ENCODE measurements at regions not wholly inside any gene's neighbourhood (a gene's known extent, or its start where the extent isn't known, plus 50 kb on each side); places are given as distances from the start of the nearest gene placed in this dataset.

GRCh38 chr13:65946387-65946786 lies 1283.7 kb downstream of the PCDH9 start (continued):
- TF ChIP-seq POU6F1 (CRISPR knock-in tag; IDR thresholded peaks at IDR 0.05; ENCODE audit: borderline replicate concordance, low read depth) (no peak), ZNF8 (CRISPR knock-in tag; IDR thresholded peaks at IDR 0.05) (no peak), OSR1 (CRISPR knock-in tag; IDR thresholded peaks at IDR 0.05) (no peak), ZFP30 (CRISPR knock-in tag; IDR thresholded peaks at IDR 0.05) (no peak), SNAI2 (CRISPR knock-in tag; IDR thresholded peaks at IDR 0.05) (no peak)

- no peak for ATAC-seq
- TF ChIP-seq, protein P1, sequence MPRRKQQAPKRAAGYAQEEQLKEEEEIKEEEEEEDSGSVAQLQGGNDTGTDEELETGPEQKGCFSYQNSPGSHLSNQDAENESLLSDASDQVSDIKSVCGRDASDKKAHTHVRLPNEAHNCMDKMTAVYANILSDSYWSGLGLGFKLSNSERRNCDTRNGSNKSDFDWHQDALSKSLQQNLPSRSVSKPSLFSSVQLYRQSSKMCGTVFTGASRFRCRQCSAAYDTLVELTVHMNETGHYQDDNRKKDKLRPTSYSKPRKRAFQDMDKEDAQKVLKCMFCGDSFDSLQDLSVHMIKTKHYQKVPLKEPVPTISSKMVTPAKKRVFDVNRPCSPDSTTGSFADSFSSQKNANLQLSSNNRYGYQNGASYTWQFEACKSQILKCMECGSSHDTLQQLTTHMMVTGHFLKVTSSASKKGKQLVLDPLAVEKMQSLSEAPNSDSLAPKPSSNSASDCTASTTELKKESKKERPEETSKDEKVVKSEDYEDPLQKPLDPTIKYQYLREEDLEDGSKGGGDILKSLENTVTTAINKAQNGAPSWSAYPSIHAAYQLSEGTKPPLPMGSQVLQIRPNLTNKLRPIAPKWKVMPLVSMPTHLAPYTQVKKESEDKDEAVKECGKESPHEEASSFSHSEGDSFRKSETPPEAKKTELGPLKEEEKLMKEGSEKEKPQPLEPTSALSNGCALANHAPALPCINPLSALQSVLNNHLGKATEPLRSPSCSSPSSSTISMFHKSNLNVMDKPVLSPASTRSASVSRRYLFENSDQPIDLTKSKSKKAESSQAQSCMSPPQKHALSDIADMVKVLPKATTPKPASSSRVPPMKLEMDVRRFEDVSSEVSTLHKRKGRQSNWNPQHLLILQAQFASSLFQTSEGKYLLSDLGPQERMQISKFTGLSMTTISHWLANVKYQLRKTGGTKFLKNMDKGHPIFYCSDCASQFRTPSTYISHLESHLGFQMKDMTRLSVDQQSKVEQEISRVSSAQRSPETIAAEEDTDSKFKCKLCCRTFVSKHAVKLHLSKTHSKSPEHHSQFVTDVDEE (CRISPR knock-in tag; IDR thresholded peaks at IDR 0.05), result peak; percentile 57
- TF ChIP-seq ISL1 (CRISPR knock-in tag; IDR thresholded peaks at IDR 0.05) (peak; percentile 76), TOX (CRISPR knock-in tag; IDR thresholded peaks at IDR 0.05; ENCODE audit: borderline replicate concordance) (no peak), TCF4 (CRISPR knock-in tag; IDR thresholded peaks at IDR 0.05; ENCODE audit: borderline replicate concordance) (peak; percentile 72)
Observed at GRCh38 chr13:65943708-65944107, 1286.4 kb downstream of the PCDH9 start.

- TF ChIP-seq RARB (CRISPR knock-in tag; IDR thresholded peaks at IDR 0.05), result no peak
- no peak for ATAC-seq
Observed at GRCh38 chr13:65943024-65943423, 1287.1 kb downstream of the PCDH9 start.

GRCh38 chr13:65940720-65941119 lies 1289.4 kb downstream of the PCDH9 start:
- no peak for TF ChIP-seq CREB5 (CRISPR knock-in tag; IDR thresholded peaks at IDR 0.05; ENCODE audit: low read depth)
- TF ChIP-seq PPARA (CRISPR knock-in tag; IDR thresholded peaks at IDR 0.05; ENCODE audit: borderline replicate concordance), result no peak
- TF ChIP-seq SNAI2 (CRISPR knock-in tag; IDR thresholded peaks at IDR 0.05), result no peak
- TF ChIP-seq ZNF70 (CRISPR knock-in tag; IDR thresholded peaks at IDR 0.05), result no peak
- no peak for TF ChIP-seq ZNF565 (CRISPR knock-in tag; conservative IDR thresholded peaks at IDR 0.05; ENCODE audit: low read depth)
- TF ChIP-seq, protein P1 (CRISPR knock-in tag; IDR thresholded peaks at IDR 0.05), result no peak
- no peak for TF ChIP-seq ZNF8 (CRISPR knock-in tag; IDR thresholded peaks at IDR 0.05)
- TF ChIP-seq BACH2 (CRISPR knock-in tag; IDR thresholded peaks at IDR 0.05; ENCODE audit: borderline replicate concordance), result no peak
- no peak for TF ChIP-seq POU6F1 (CRISPR knock-in tag; IDR thresholded peaks at IDR 0.05; ENCODE audit: borderline replicate concordance, low read depth)
- no peak for TF ChIP-seq ZFP30 (CRISPR knock-in tag; IDR thresholded peaks at IDR 0.05)
- no peak for TF ChIP-seq ESRRG (CRISPR knock-in tag; IDR thresholded peaks at IDR 0.05)
- TF ChIP-seq ZFP3 (CRISPR knock-in tag; IDR thresholded peaks at IDR 0.05), result no peak
- TF ChIP-seq ZC3H10 (CRISPR knock-in tag; IDR thresholded peaks at IDR 0.05), result no peak
- no peak for TF ChIP-seq TOX (CRISPR knock-in tag; IDR thresholded peaks at IDR 0.05; ENCODE audit: borderline replicate concordance)
- no peak for ATAC-seq
